ENCODE measurements at regions not wholly inside any gene's neighbourhood (a gene's known extent, or its start where the extent isn't known, plus 50 kb on each side); places are given as distances from the start of the nearest gene placed in this dataset.
"Not testable (repeated sequence)": the region's sequence is repeated elsewhere in the genome, so short reads cannot be mapped to it uniquely, and the experiment has no call there.

DNA sequence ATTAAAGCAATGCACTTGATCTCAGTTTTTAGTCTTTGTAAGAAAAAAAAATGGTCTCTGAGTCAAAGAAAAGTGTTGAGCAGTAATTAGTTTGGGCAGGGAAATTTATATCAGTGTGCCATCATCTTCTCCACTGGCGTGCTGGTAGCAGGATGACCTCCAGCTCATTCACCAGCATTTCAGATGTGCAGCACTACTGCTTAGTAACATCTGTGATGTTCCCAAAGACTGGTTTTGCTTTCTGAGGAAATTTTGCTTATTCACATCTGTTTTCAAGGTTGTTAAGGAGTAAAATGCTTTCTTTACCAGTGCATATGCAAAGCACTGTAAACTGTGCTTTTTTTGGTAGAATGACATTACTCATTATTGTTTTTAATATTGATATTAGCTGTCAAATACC, 540.4 kb downstream of the TRAM1L1 start:
- DNase-seq (ENCODE audit: low spot score), result no peak

- no peak for DNase-seq (ENCODE audit: low spot score)
Observed at GRCh38 chr4:116539744-116540143, 545.6 kb downstream of the TRAM1L1 start.

GRCh38 chr4:116537828-116538227, 547.5 kb downstream of the TRAM1L1 start:
- DNase-seq (ENCODE audit: low spot score), result no peak

- not testable (repeated sequence) for DNase-seq (ENCODE audit: low spot score)
Observed at GRCh38 chr4:116536024-116536423, 549.4 kb downstream of the TRAM1L1 start.

DNA sequence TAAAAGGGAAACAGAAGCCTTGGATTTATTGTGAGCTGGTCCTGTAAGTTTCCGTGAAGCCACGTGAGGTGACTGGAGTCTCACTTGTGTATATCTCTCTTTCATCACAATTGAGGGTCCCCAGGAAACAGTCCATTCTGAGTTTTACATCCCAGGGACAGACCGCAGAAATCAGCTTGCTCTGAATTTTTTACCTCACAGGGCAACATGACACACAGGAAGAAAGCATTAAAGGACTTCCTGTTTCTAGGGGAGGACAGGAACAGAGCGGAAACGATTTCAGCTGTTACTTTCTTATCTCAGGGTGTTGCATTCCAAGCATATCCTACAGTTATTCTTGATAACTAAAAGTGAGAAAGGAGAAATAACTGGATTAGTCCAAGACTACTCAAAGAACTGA, 553.5 kb downstream of the TRAM1L1 start:
- no peak for DNase-seq (ENCODE audit: low spot score)

GRCh38 chr4:116531026-116531425, 554.4 kb downstream of the TRAM1L1 start:
- no peak for DNase-seq (ENCODE audit: low spot score)

DNA sequence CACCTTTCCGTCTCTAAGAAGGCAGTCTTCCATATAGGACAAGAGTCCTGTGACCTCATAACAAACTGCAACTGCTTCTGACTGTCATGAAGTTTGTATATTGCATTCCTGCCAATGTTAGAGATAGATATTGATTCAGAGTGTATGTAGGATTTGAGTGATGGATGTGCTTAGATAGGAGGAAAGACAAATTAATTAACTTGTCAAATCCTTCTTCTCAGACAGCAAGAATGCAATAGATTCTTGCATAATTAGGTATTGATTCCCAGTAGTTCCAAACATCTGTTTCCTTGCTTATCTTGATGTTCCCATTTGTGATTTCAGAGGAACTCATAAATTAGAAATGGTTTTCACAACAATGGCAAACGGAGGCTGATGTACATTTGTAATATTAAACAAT, 555.3 kb downstream of the TRAM1L1 start:
- DNase-seq (ENCODE audit: low spot score), result no peak

GRCh38 chr4:116529129-116529528, 556.2 kb downstream of the TRAM1L1 start:
- no peak for DNase-seq (ENCODE audit: low spot score)

GRCh38 chr4:116522922-116523321, 562.5 kb downstream of the TRAM1L1 start:
- no peak for DNase-seq (ENCODE audit: low spot score)

- no peak for DNase-seq (ENCODE audit: low spot score)
Observed at GRCh38 chr4:116520886-116521285, 564.5 kb downstream of the TRAM1L1 start.

- DNase-seq (ENCODE audit: low spot score), result no peak
Observed at GRCh38 chr4:116516711-116517110, 568.7 kb downstream of the TRAM1L1 start.

DNA sequence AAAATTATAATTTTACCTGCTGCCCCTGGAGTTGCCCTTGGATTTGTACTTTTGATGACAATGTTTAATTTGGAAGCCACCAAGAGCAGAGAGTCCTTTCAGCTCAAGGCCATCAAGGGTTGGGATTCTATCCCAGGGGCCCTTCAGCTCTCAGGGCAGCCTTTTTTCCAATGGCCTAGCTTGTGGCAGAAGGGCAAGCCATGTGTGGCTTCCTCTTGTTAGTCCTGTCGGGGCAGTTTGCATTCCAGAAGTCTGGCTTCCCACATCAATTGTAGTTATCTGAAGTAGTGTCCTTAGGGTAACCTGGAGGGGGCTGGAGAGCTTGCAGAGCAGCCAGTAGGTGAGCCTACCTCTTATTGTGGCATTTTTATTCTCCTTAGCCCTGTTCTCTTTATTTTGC, 569.4 kb downstream of the TRAM1L1 start:
- no peak for DNase-seq (ENCODE audit: low spot score)

GRCh38 chr4:116512552-116512951, 572.8 kb downstream of the TRAM1L1 start:
- no peak for DNase-seq (ENCODE audit: low spot score)

- DNase-seq (ENCODE audit: low spot score), result no peak
Observed at GRCh38 chr4:116501954-116502353, 583.4 kb downstream of the TRAM1L1 start.

- DNase-seq (ENCODE audit: low spot score), result no peak
Observed at GRCh38 chr4:116500225-116500624, 585.2 kb downstream of the TRAM1L1 start.

DNA sequence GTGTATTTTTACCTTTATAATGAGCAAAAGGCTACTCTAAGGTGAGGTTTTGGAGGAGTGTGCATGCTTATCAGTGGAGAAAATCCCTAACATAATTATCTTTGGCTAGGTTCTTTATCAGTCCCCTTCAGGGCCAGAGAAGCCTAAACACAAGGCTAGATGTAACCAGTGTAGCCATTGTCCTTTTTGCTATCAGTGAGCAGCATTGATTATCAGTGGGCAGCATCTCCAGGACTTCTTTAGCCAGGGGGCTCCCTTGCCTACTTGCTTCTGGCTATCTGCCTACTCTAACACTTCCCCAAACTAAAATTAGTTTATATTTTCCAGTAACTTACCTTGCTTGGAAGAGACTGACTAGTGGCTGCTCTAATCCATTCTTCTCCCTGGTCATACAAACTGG, 595.6 kb downstream of the TRAM1L1 start:
- DNase-seq (ENCODE audit: low spot score), result no peak

- DNase-seq (ENCODE audit: low spot score), result no peak
Observed at GRCh38 chr4:116486401-116486800, 599.0 kb downstream of the TRAM1L1 start.

GRCh38 chr4:116480546-116480945, 604.8 kb downstream of the TRAM1L1 start:
- DNase-seq (ENCODE audit: low spot score), result no peak

DNA sequence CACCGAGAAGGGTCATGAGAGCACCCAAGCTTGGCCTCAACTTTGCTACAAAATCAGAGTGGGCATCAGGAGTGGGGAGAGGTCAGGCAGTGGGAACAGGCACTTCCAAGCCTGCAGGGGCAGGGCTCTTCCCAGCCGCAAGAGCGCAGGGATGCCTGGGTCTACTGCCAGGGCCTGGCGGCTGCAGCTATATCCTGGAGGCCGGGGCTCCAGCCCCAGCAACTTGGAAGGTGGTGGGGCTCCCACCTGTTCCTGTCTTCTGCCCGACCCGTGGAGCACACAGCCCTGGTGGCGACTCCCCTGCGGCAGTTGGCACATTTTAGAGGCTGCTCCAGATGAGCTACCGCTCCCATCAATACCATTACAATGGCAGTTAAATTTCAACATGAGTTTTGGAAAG, 607.0 kb downstream of the TRAM1L1 start:
- DNase-seq (ENCODE audit: low spot score), result no peak

DNA sequence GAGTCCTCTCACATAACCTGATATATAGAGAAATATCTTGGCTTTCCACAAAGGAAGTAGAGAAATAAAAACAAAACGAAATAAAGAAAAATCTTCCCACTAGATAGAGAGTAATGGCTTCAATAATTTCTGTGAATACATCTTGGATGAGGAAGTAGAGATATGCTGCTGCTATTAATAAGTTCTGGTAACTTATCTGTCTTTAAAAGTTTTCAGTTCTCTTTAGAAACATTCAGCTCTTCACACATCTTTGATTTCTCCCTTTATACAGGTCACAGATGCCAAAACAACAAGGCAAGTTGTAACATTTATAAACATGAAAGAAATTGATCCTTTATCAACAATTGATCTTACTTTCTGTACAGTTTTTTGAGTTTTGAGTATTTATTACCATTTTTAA, 615.8 kb downstream of the TRAM1L1 start:
- DNase-seq (ENCODE audit: low spot score), result no peak

DNA sequence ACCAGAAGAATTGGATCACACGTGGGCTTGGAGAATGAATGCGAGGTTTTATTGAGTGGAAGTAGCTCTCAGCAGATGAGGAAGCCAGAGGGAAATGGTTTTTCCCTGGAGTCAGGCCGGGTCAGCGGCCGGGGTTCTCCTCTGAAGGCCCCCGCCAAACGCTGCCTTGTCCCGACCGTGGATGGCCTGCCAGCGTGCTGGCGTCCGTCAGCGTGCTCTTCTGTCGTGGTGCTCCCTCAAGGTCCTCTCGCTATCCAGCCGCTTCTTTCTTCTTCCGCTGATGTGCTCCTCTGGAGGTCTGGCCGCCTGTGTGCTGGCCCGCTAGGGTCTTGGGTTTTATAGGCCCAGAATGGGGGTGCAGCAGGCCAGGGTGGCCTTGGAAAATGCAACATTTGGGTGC, 632.2 kb downstream of the TRAM1L1 start:
- DNase-seq (ENCODE audit: low spot score), result no peak

DNA sequence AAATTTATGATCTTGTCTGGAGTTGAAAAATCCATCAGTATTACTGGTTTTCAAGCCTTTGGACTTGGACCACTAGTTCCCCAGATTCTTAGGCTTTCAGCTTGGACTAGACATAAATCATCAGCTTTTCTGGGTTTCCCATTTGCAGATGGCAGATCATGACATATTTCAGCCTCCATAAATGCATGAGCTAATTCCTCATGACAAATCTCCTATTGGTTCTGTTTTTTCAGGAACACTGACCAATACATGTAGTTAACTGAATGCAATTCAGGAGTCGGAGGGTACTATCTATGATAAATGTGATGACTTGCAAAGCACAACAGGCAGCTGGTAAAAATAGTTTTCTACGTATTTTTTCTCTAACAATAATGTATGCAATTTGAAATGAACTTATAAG, 635.6 kb downstream of the TRAM1L1 start:
- no peak for DNase-seq (ENCODE audit: low spot score)

DNA sequence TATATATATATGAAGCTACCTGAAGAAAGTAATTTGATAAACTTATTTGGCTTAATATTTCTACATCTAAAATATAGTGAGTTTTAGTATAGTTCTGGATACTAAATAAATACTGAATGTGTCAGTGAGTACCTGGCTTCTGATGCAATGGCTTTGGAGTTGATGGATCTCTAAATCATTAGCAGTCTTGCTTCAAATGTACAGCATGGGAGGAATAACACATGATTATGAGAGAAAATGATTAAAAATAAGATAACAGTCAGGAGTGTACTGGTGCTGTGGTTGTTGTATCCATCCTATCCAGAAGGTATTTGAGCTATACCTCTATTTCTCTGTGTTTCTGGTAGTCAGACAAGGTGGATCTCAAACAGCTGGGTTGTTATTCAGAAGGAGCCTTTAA, 641.3 kb downstream of the TRAM1L1 start:
- no peak for DNase-seq (ENCODE audit: low spot score)

DNA sequence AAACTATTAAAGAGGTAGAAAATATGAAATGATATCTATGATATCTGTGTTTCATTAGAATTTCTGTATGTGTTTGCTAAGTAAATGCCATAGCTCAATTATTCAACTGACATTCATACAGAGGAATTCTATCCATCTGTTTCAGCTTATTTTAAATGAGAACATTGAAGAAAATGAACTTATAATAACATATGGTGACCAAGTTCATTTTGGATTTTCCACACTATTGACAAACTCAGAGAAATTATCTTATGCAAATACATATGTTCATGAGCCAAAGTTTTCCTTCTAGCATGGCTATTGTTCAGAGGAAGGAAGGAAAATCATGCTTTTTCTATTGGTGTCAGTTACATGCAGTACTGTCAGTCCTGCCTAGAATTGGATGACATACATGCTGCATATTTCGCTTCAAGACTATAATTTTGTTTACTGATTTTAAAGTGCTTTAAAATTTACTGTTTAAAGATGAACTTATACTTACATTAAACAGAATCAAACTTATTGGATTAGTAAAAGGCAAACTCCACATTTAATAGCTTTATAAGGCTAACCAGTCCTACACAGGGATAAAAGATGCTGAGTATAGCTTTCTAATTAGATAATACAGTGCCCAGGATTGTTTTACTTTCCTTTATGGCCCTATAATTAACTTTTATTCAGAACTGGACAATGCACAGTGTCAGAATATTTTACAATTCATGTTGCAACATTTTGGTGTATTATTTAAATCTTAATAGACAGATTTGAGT, 646.2 kb downstream of the TRAM1L1 start:
- DNase-seq (ENCODE audit: low spot score), result peak; percentile 14

Data from cerebellar cortex (tissue), 1 donor.